Activated CD8-positive, alpha-beta memory T cell treated with anti-CD3 and anti-CD28 coated beads, Interleukin-2, amount 50 U/mL, for 4 hours (primary cell): ENCODE measurements at regions not wholly inside any gene's neighbourhood (a gene's known extent, or its start where the extent isn't known, plus 50 kb on each side); places are given as distances from the start of the nearest gene placed in this dataset.

ENCODE experiments used
- DNase-seq: peaks from one replicate; pipeline ENCODE4 v3.0.0-alpha.2; 2020

DNA sequence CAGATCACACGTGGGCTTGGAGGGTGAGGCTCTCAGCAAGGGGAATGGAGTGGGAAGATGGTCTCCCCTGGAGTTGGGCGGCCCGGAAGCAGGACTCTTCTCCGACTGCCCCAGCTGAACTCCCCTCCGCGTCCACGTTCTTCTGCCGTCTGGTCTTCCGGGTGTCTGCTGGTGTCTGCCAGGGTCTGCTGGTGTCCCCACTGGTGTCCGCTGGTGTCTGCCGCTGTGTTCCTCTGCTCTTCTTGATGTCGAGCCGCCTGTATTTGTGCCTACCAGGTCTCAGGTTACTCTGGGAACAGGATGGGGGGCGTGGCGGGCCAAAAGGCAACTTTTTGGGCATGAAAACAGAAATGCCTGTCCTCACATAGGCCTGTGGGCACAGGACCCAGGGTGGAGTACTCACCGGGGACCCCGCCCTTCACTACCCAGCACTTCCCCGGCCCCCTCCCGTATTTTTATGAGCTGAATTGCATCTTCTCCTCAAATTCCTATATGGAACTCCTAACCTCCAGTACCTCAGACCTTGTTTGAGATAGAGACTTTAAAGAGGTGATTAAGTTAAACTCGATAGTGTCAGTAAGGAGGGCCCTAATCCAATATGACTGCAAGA is 675.4 kb downstream of the SEMA5A start:
- no peak for DNase-seq

DNA sequence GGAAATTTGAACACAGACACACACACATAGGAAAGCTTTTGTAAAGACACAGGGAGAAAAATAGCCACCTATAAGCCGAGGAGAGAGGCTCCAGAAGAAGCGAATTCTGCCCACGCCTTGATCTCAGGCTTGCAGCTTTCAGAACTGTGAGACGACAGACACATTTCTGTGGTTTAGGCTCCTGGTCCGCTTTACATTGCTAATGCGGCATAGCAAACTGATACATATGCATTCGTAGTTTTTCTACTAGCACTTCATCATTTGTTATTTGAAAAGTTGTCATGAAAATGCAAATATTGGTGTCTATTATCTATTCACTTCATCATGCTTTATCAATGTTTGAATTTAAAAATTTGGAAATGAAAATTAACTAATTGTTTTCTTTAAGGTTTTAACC is 674.9 kb downstream of the SEMA5A start:
- DNase-seq = no peak

DNA sequence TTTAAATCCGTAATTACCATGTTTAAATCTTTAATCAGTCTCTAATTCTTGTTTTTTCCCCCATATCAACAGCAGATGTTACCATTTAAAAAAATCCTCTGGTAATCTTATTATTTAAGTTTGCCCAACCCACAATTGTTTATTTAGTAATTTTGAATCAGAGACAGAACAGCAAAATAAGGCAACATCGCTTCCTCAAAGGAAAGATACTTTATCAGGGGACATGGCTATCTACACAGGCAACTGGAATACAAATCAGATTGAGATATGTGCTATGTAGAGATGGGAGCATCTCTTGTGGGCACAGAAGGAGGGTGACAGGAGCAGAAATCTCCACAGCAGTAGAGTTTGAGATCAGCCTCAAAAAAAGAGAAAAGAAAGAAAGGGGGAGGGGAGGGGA is 674.4 kb downstream of the SEMA5A start:
- no peak for DNase-seq

DNA sequence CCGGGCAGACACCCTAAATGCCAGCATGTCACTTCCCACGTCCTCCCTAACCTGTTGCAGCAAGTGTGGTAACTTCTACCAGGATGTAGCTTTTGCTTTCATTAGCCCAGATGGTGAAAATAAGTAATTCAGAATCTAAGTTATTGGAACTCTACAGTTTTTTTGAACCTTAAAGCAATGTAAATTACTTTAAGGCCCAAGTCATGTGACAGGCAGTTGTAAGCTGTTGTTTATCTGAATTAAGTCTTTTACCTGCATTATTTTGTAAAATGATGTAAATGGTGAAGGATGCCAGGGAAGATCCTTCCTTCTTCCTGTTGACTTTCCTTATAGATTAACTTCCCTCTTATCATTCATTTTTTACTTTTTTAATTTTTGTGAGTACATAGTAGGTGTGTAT is 670.2 kb downstream of the SEMA5A start:
- no peak for DNase-seq

DNA sequence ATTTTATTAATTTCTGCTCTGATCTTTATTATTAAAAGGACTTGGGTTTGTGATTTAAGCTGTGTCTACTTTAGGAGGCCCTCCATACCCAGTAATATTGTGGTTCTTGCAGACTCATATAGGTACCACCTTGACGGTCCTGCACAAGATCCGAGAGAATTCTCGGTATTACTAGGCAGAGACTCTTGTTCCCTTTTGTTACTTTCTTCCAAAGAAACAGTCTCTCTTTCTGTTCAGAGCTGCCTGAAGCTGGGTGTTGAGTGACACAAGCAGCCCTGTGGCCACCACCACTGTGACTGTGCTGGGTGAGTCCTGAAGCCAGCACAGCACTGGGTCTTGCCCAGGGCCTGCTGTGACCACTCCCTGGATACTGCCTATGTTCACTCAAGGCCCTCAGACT is 666.6 kb downstream of the SEMA5A start:
- DNase-seq = no peak

DNA sequence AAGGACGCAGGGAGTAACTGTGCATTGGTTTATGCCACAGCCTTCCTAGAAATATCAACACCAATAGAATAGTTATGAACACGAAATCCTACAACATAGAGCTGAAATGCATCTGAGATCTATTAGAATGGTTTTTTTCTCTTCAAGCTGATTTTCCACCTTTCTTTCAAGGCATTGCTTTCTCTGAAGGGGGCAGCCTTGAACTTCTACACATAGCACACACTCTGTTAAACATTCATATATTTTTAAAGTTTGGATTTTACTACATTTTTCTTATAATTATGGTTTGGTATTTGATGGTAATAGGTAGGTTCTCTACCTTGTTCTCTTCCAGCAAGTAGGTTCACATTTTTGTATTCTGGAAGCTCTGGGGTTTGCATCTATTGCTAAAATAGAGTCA is 661.8 kb downstream of the SEMA5A start:
- DNase-seq = no peak

DNA sequence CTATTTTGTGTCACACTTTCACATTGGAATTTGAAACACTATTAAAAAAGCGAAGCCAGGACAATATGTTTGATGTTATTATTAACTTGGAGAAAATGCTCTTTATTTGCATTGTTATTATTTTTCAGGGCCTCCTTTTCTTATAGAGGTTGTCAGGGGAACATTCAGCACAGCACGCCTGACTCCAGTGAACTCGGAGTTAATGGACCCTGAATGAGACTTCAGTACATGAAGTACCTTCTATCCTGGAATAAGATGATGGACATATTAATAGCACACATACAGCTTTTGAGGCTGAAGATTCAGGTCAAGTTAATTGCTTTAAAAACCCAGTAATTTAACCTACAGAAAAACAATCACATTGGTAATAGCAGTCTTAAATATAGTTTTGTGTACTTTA is 652.9 kb downstream of the SEMA5A start:
- no peak for DNase-seq

DNA sequence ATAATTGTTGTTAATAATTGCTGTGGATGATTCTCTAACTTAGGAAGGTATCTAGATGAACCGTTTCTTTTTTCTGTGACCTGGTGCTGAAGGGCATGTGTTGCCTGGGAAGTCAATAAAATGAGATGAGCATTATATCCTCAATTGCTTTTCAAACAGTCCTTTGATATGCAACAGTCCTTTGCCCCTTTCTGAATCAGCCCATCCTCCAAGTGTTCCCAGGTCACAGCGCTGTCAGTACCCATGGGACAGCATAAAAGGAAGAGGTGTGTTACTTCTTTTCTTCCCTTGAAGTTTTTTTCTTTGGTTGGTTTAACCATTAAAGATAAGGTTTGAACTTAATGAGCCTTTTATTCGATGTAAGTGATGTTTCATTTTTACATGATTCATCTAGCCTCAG is 651.8 kb downstream of the SEMA5A start:
- no peak for DNase-seq

DNA sequence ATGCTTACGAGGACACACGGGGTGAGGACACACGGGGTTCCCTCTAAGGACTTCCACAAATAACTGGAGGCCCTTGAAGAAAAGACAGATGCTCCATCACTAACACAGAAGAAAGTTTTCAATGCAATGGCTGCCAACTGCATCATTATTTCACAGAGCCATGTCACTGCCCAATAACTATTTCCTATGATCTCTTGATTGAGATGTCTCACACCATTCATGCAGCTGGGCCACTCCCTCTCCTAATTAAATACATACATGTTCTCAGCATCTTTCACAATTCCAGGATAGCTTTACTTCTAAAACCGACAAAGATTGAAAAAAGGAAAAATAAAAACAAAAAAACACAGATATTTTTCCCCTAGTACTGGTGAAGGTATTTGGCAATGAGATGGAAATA is 650.8 kb downstream of the SEMA5A start:
- no peak for DNase-seq

DNA sequence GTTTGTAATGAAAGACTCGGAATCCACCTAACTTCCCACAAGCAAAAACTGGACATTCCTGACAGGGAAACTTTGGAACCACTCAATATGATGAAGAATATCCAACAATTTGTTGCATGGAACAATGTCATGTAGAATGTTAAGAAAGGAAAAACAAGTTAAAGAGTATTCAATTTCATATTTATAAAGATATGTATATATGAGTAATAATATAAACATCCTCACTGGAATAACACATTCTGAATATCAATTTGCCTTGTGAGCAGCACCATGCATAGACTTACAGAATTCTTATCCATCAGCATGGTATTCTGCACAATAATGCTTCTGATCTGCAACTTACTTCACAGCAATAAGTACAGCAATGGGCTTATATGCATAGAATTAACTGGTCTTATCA is 650.3 kb downstream of the SEMA5A start:
- no peak for DNase-seq

DNA sequence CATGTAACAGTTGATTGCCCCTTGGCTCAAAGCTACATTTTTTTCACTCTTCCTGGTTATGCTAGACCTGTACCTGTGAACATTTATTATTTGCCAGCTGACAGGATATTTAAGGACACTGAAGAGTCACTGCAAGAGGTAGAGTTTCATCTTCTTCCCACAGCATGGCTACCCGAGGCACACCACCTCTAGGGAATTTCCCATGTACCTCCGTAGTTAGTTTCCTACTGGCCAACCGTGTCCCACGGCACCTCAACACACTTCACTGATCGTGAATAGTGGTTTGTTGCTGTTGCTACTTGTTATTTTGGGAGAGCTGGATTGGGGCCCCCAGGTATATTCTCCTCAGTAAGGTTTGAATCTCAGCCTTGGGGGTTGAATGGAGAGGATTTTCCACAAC is 648.6 kb downstream of the SEMA5A start:
- no peak for DNase-seq

DNA sequence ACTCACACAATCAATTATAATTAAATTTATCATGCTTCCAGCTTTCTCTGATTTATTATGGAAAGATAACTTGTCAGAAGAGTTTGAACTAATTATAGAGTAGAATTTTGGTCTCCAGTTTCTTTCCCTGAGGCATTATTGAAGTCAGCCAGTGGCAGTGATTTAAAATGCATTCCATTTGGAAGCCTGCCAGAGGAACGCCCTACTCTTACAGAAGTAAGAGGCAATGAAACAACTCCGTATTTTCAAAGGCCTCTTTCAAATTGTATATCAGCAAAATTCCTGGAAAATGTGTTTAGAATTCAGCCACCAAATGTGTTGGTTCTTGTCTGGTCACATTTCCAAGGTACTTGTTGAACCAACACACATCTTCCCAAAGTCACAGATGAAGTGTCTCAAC is 640.9 kb downstream of the SEMA5A start:
- no peak for DNase-seq

DNA sequence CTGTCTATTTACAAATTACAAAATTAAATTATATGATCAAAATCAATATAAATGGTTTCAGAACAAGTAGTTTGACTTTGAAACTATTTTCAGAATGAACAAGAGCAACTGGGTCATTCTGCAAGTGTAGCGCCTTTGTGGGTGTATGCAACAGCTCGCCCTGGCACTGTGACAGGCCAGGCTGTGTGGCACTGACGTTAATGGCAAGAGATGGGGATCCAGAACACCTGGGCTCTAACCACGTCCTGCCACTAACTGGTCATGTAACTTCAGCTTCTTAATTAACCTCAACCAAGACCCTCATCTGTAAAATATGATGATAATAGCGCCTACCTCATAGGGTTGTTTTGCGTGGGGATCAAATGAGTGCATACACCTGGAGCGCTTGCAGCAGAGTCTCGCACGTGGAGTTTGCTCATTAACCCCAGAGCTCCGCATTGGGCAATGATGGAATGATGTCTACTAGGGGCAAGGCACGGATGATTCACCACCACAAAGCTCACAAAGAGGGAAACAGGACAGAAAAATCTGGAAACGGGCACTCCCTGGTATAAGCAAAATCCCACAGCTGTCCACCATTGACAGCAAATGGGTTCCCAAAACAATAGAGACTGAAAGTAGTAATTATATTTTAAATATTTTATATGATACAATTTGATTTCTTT is 639.4 kb downstream of the SEMA5A start:
- no peak for DNase-seq

DNA sequence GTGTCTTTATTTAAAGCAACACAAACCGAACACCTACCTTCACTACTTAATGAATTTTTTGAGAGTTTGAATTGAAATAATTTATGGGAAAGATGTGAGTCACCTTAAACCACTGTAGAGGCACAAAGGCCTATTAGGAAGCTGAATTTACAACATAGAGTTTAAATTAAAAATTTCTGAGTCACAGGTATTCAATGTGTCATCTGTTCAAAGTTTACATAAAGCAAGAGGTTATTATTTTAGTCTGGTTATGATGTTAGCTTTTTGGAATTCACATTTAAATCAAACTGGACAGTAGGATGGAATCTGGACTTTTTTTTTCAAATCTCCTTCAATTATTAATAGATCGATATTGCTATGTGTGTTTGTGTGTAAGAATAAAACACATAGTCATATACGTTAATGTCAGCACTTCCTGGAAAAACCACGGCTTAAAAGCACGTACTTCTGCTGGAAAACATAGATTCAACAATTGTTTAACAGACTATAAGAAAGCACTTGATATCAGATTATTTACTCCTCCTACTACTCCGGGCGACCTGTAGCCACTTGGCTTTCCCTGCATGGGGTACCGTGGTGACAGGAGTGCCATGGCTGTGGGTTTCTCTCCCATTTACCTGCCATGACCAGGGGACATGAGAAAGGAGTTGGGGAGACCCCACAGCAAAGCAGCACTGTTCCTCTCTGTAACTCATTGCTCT is 638.6 kb downstream of the SEMA5A start:
- DNase-seq = no peak

DNA sequence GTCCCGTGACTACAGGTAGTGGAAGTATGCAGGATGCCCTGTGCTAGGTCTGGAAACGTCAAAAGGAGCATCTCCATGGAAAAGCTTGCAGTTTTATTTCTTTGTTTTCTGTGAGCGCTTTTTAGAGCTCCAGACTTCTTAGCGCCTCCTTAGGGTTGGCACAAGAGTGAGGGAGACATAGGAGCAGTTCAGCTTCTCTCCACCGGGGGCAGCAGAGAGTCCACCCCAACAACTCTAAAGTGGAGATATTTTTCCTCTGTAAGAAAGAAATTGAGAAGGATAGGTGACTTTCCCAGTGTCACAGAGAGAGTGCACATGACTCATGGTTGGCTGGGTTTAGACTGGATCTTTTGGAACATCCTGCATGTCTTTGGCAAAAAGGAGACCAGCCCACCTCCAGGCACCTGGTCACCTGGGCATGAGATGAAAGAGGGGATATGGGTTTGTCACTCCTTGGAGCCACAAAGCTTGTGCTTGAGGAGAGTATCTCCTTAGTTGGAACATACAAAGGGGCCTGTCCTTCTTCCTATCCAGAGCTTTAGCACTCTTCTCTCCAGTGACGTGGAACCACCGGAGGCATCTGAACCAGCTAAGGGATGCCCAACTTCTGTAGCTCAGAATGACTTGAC is 637.7 kb downstream of the SEMA5A start:
- DNase-seq = no peak

DNA sequence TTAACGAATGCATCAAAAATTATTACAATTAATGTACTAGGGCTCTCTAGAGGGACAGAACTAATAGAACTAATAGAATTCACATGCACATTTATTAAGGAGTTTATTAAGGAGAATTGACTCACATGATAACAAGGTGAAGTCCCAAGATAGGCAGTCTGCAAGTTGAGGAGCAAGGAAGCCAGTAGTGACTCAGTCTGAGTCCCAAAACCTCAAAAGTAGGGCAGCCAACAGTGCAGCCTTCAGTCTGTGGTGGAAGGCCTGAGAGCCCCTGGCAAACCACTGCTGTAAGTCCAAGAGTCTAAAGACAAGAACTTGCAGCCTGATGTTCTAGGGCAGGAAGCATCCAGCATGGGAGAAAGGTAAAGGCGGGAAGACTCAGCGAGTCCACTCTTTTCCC is 633.8 kb downstream of the SEMA5A start:
- no peak for DNase-seq

DNA sequence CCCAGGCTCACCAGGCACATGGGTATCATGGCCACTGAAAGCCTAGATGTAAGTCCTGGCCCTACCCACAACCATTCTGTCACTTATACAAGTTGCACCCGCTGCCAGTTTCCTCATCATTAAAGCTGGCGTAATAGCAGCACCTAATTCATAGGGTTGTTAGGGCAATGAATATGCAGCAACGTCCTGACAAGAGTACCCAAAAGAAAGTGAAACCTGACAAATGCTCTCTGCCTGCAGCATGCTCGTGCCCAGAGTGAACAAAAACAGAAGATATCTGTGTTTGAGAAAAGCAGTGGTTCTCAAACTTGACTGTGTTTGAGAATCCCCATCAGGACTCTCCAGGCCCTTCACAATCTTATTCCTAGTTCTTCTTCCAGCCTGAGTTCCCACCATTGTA is 632.4 kb downstream of the SEMA5A start:
- no peak for DNase-seq

DNA sequence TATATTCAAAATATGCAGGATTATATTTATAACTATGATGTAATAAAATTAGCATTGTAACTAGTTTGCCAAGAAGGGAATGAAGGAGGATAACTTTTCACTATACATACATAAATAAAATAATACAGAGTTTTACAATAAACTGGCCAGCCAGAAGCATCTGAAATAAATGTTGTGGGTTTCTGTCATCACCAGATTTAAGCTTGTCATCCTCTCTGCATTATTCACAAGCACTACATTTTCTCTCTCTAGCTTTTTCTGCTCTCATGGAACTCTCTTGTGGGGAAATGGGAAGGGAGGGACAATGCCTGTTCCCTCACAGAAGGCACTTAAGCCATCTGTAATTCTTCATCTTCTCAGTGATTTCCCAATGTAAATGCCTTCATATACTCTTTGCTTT is 626.8 kb downstream of the SEMA5A start:
- DNase-seq = no peak

DNA sequence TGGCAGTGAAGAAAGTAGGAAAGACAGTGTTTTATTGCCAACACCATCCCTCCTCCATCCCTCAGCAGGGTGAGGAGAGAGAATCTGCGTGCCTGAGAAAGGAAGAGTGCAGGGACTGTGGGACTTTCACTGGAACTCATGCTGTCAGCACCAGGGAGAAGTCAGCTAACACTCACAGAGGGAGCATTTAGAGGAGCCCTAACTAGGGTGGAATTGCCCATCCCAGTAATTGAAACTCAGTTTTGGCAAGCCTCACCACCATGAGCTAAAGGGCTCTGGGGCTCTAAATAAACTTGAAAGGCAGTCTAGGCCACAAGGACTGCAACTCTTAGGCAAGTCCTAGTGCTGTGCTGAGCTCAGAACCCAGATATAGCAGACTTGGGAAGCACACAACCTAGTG is 622.3 kb downstream of the SEMA5A start:
- no peak for DNase-seq

DNA sequence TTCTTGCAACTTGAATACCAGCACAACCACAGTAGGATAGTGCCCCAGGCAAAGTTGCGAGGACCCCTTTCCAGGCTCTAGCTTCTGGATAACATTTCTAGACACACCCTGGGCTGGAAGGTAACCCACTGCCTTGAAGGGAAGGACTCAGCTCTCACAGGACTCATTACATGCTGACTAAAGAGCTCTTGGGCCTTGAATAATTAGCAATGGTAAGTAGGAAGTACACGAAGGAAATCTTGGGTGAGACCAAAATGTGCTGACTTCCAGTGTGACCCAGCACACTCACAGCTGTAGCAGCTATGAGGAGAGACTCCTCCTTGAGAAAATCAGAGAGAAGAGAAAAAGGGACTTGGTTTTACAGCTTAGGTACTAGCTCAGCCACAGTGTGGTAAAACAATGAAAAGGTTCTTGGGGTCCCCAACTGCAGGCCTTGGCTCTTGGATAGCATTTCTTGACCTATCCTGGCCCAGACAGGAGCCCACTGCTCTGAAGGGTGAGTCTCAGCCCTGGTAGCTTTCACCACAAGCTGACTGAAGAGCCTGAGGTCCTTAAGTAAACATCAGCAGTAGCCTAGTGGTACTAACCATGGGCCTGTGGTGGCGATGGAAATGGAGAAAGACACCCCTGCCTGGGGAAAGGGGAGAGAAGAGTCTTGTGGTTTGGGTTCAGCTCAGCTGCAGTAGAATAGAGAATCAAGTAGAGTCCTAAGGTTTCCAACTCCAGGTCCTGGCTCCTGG is 621.7 kb downstream of the SEMA5A start:
- no peak for DNase-seq

DNA sequence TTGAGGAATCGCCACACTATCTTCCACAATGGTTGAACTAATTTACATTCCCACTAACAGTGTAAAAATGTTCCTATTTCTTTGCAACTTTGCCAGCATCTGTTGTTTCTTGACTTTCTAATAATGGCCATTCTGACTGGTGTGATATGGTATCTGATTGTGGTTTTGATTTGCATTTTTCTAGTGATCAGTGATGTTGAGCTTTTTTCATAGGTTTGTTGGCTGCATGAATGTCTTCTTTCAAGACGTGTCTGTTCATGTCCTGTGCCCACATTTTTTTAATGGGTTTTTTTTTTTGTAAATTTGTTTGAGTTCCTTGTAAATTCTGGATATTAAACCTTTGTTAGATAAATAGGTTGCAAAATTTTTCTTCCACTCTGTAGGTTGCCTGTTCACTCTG is 615.9 kb downstream of the SEMA5A start:
- DNase-seq = no peak

DNA sequence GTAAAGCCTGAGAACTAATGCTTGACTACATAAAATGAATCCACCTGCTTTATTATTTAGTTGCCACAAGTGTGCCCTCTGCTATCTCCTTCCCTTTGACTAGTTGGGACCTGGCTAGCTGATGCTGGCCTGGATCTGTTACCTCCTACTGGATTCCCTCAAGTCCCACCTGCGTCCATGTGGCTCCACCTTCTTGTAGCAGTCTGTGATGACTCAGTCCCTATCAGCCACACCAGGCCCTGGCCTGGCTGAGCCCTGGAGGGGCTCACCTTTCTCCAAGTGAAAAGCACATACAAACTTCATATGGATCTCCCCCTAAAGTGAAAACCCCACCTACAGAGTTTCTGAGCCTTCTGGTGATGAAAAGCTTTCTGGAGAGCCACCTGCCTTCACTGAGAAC is 611.4 kb downstream of the SEMA5A start:
- no peak for DNase-seq

DNA sequence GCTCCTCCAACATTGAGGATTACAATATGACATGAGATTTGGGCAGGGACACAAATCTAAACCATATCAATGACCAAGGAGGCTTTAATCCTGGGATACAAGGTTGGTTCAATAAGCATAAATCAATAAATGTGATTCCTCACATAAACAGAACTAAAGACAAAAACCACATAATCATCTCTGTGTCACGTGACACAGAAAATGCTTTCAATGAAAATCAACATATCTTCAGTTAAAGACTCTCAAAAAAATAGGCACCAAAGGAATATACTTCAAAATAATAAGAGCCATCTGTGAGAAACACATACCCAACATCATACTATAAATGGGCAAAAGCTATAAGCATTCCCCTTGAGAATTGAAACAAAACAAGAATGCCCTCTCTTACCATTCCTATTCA is 604.9 kb downstream of the SEMA5A start:
- DNase-seq = no peak

DNA sequence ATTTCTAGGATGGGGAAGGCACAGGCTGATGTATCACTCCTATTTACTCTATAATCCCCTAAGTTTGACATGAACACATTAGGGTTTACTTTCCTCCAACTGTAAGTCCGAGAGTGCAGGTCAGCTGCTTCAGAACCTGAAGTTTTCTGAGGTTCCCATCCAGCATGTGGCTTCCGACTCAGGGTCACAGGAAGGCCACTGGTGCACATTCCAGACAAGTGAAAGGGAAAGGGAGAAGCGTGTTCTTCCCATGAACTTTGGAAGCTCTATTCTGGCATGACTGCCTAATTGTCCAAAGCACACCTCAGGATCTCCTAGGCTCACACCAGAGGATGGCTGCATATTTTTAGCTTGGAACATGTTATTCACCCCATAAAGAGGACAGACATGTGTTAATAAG is 602.6 kb downstream of the SEMA5A start:
- DNase-seq = no peak
